Esophagus muscularis mucosa (tissue), 4 donors: ENCODE measurements at regions not wholly inside any gene's neighbourhood (a gene's known extent, or its start where the extent isn't known, plus 50 kb on each side); places are given as distances from the start of the nearest gene placed in this dataset.
A peak's percentile ranks its signal among the peaks of the same experiment; 100 is the strongest.

Experiments
- DNase-seq: peaks from one replicate; pipeline ENCODE4 v3.0.0-alpha.2; 2017; ENCODE audit errors: extremely low spot score
- H3K27ac ChIP-seq, 4 donors: fragments of 200-600 bp; sonication (generic); replicated peaks in 1 of 4; 1 replicate in 3 of 4; 2 replicates in 1 of 4; pipeline ENCODE4 v1.5.1; 2016 to 2019; ENCODE audit warnings: mild to moderate bottlenecking in 1 of 4
- H3K27me3 ChIP-seq, 4 donors: fragments of 200-600 bp; sonication (generic); one replicate each; pipeline versions ENCODE4 v1.5.1 to v1.6.0; 2016 to 2019
- H3K36me3 ChIP-seq, 4 donors: fragments of 200-600 bp; sonication (generic); one replicate each; pipeline ENCODE4 v1.5.1; 2016 to 2019
- H3K4me1 ChIP-seq, 4 donors: fragments of 200-600 bp; sonication (generic); one replicate each; pipeline ENCODE4 v1.5.1; 2016 to 2019
- H3K4me3 ChIP-seq, 4 donors: fragments of 200-600 bp; sonication (generic); 1 replicate in 2 of 4; 2 replicates in 2 of 4; pipeline ENCODE4 v1.5.1; 2016 to 2019; ENCODE audit warnings: mild to moderate bottlenecking in 4 of 4, moderate library complexity in 1 of 4
- H3K9me3 ChIP-seq, 4 donors: fragments of 200-600 bp; sonication (generic); 1 replicate in 3 of 4; 2 replicates in 1 of 4; pipeline ENCODE4 v1.5.1; 2016 to 2019
- CTCF ChIP-seq, 3 experiments: fragments of 200-600 bp in 2 of 3; fragments of 450-650 bp in 1 of 3; sonication (generic) in 2 of 3; IDR thresholded peaks; one replicate each; pipeline ENCODE4 v1.5.1; 2017 to 2019; ENCODE audit warnings: antibody characterized with exemption in 3 of 3, mild to moderate bottlenecking in 2 of 3, moderate library complexity in 1 of 3
- EP300 ChIP-seq: sonication (generic); formaldehyde crosslinking; IDR thresholded peaks from one replicate; pipeline ENCODE4 v1.6.1; 2017; ENCODE audit warnings: antibody characterized with exemption
- POLR2A ChIP-seq: fragments of 450-650 bp; IDR thresholded peaks from one replicate; pipeline ENCODE4 v1.6.1; 2017; ENCODE audit warnings: antibody characterized with exemption, moderate library complexity, mild to moderate bottlenecking, low read depth
- POLR2AphosphoS5 ChIP-seq, 2 donors: sonication (generic); formaldehyde crosslinking; IDR thresholded peaks; one replicate each; pipeline ENCODE4 v1.6.1; 2017; ENCODE audit warnings: antibody characterized with exemption in 2 of 2
- WGBS: methylation state at CpG from one replicate; pipeline ENCODE4 v1.1.5; 2018; 5-methylcytosine and 5-hydroxymethylcytosine counted together
- intact Hi-C: fragments of 100-400 bp; cut with DNase I; formaldehyde crosslinking; loops from one replicate; pipeline ENCODE4 v1.15.1; 2023

DNA sequence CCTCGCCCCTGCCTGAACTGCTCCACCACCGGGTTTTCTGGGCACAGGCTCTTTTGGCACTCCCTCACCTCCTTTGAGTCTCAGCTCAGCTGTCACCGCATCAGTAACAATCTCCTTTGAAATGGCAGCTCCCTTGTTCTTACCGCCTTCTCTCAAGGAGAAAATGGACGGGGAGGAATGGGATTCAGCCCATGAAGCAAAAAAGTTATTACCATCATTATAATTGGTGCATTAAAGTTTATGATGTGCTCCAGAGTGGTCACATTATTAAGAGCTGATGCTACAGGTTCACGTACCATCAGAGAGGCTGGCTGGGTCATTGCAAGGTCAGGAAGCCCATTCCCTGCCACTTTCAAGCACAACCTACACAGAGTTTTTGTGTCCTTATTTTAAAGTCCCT lies 344.7 kb downstream of the AGTPBP1 start:
- 84% methylated on average over 6 of the region's 6 CpGs for WGBS
- intact Hi-C loops: no loop called here
- Histone ChIP-seq H3K4me3 (no peak overlapping the region), H3K9me3 (no peaks in the 10 kb centered on the region), H3K27ac (no peak overlapping the region), H3K27me3 (peaks cover 0 to 18% (median 0%) of the 10 kb centered on the region in 4 donors), H3K36me3 (no peaks in the 10 kb centered on the region), H3K4me1 (peaks cover 0 to 6% (median 0%) of the 10 kb centered on the region in 4 donors)
- no peak for DNase-seq
- TF ChIP-seq CTCF (IDR thresholded peaks at IDR 0.05) (no peak), POLR2A (no peak), EP300 (no peak)

- Histone ChIP-seq H3K27me3 (peaks cover 0 to 9% (median 0%) of the 10 kb centered on the region in 4 donors), H3K4me1 (no peaks in the 10 kb centered on the region), H3K9me3 (no peaks in the 10 kb centered on the region), H3K4me3 (no peak overlapping the region), H3K27ac (no peak overlapping the region), H3K36me3 (no peaks in the 10 kb centered on the region)
- TF ChIP-seq POLR2AphosphoS5 (IDR thresholded peaks at IDR 0.05) (no peak), CTCF (IDR thresholded peaks at IDR 0.05) (no peak), EP300 (no peak), POLR2A (no peak)
- DNase-seq: no peak
- intact Hi-C loops: no loop called here
- WGBS: 35% methylated on average over 5 of the region's 5 CpGs
Measured at GRCh38 chr9:85392260-85392659, 349.5 kb downstream of the AGTPBP1 start.

GRCh38 chr9:85377731-85378289 lies 363.9 kb downstream of the AGTPBP1 start:
- 22% methylated on average over 2 of the region's 2 CpGs for WGBS

DNA sequence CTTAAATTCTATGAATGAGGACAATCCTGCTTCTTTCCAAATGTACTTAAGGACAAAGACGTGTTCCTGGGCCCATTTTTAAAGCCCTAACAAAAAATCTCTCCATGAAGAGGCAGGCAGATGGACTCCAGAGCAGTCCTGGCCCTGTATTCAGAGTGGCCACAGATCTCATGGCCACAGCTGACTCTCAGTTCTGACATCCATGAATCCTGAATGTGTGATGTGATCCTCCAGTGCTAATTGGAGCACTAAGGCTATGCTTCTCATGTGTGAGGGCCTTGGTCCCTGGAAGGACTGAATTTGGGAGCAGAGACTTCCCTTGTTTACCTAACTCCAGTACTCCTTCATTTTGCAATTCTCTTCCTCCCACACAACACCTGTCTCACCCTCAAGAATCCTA lies 373.0 kb downstream of the AGTPBP1 start:
- Histone ChIP-seq H3K27ac (no peak overlapping the region), H3K27me3 (no peaks in the 10 kb centered on the region), H3K4me3 (no peak overlapping the region), H3K4me1 (no peaks in the 10 kb centered on the region), H3K9me3 (no peaks in the 10 kb centered on the region), H3K36me3 (no peaks in the 10 kb centered on the region)
- WGBS: 94% methylated on average over 1 of the region's 1 CpG
- no peak for TF ChIP-seq POLR2AphosphoS5 (IDR thresholded peaks at IDR 0.05)
- no peak for TF ChIP-seq POLR2A
- TF ChIP-seq EP300: no peak
- no peak for TF ChIP-seq CTCF (IDR thresholded peaks at IDR 0.05)
- DNase-seq: peak; percentile 90
- intact Hi-C loops: no loop called here

More at GRCh38 chr9:85377731-85378289, 363.9 kb downstream of the AGTPBP1 start:
- no peaks in the 10 kb centered on the region for H3K27me3 ChIP-seq
- no peak overlapping the region for H3K4me3 ChIP-seq
- H3K9me3 ChIP-seq: no peaks in the 10 kb centered on the region
- H3K36me3 ChIP-seq: no peaks in the 10 kb centered on the region
- intact Hi-C loops: no loop called here
- no peaks in the 10 kb centered on the region for H3K4me1 ChIP-seq
- H3K27ac ChIP-seq: no peak overlapping the region
- peak; percentile 50 for DNase-seq
- TF ChIP-seq POLR2AphosphoS5 (IDR thresholded peaks at IDR 0.05) (no peak), EP300 (no peak), POLR2A (no peak)

GRCh38 chr9:85359161-85359560 lies 382.6 kb downstream of the AGTPBP1 start:
- 80% methylated on average over 5 of the region's 5 CpGs for WGBS
- TF ChIP-seq EP300 (no peak), POLR2AphosphoS5 (IDR thresholded peaks at IDR 0.05) (no peak), POLR2A (no peak), CTCF (IDR thresholded peaks at IDR 0.05) (no peak)
- peaks cover 0 to 18% (median 0%) of the 10 kb centered on the region in 4 donors for H3K9me3 ChIP-seq
- intact Hi-C loops: no loop called here
- no peaks in the 10 kb centered on the region for H3K4me1 ChIP-seq
- H3K27ac ChIP-seq: no peak overlapping the region
- peak; percentile 47 for DNase-seq
- no peak overlapping the region for H3K4me3 ChIP-seq
- H3K27me3 ChIP-seq: no peaks in the 10 kb centered on the region
- no peaks in the 10 kb centered on the region for H3K36me3 ChIP-seq
